A673 (cell line): ENCODE measurements at regions not wholly inside any gene's neighbourhood (a gene's known extent, or its start where the extent isn't known, plus 50 kb on each side); places are given as distances from the start of the nearest gene placed in this dataset.

Source experiments
- EZH2 ChIP-seq: fragments of 200-600 bp; sonication (generic); IDR thresholded peaks from 2 replicates; pipeline ENCODE4 v1.6.1; 2017; ENCODE audit warnings: borderline replicate concordance, low read depth, mild to moderate bottlenecking, mixed read lengths, antibody characterized with exemption, low read length; ENCODE audit not compliant: poor library complexity, severe bottlenecking
- TF ChIP-seq, protein P1 (sequence below): fragments of 300-800, 200-600 bp; sonication (generic); conservative IDR thresholded peaks from 2 replicates; pipeline ENCODE4 v1.5.1; 2017; ENCODE audit warnings: low read depth, mild to moderate bottlenecking, antibody characterized with exemption, low read length, moderate library complexity, mixed read lengths

DNA sequence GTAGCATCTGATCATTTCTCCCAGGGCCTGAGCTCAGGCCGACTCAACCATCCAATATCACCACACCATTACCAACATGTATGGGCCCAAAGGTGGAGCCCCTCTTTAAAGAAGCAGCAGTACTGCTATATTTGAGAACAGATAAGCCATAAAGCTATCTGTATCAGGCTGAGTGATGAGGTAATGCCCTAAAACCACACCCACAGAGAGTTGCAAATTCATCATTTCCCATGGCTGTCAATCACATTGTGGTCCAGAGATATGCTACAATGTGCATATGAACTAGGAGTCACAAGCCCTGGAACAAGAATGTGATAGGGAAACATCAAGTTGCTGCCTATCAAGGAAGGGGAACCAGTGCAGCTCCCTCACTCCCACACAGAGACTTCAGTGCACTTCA, 52.6 kb upstream of the GALNT13 start:
- TF ChIP-seq, protein P1, sequence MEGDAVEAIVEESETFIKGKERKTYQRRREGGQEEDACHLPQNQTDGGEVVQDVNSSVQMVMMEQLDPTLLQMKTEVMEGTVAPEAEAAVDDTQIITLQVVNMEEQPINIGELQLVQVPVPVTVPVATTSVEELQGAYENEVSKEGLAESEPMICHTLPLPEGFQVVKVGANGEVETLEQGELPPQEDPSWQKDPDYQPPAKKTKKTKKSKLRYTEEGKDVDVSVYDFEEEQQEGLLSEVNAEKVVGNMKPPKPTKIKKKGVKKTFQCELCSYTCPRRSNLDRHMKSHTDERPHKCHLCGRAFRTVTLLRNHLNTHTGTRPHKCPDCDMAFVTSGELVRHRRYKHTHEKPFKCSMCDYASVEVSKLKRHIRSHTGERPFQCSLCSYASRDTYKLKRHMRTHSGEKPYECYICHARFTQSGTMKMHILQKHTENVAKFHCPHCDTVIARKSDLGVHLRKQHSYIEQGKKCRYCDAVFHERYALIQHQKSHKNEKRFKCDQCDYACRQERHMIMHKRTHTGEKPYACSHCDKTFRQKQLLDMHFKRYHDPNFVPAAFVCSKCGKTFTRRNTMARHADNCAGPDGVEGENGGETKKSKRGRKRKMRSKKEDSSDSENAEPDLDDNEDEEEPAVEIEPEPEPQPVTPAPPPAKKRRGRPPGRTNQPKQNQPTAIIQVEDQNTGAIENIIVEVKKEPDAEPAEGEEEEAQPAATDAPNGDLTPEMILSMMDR: no peak
- TF ChIP-seq EZH2: no peak
